ENCODE measurements at regions not wholly inside any gene's neighbourhood (a gene's known extent, or its start where the extent isn't known, plus 50 kb on each side); places are given as distances from the start of the nearest gene placed in this dataset.

DNA sequence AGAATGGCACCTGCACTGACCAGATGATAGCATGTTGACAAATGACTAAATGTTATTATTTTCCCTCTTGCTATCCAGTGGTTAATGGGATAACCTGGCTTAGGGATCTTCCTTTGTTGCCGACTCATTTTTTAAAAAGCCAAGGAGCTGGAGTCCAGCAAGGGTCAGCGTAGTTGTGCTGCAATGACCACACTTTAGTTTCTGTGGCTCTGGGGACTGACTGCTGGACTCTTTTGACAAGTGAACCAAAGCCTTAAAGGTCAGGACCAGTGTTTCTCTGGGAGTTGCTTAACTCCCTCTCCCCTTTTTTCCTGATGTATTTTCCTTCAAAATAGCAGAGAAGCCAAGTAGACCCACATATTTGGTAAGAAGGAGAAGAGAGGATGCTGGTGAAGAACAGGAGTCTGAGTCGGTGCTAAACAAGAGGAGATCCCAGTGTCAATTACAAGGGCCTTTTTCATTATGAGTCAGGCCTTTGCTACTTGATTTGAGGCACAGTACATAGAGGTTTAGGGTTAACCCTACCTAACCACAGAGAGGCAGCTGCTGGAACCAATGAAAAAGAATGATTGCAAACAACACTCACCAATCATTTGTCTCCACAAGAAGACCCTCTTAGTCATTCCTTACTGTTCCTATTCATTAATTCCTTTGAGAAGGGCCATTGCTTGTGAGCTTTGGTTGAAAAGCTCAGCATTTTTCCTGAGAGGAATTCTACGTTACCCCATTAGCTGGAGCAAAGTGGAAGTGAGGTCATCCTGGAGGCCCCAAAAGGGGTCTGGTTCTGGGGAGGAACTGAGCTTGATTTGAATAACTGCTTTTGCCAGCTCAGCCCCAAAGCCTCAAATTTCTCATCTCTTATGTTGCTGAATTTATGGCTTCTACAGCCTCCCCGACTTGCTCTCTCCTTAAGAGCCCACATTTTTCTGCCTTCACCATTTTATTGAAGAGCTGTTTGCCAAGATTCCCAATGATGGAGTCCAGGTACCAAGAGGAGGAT lies 137.6 kb upstream of the HNMT start:
- DNase-seq, result no peak

- DNase-seq, result no peak
These were observed 135.6 kb upstream of the HNMT start for GRCh38 chr2:137828624-137829023.

DNA sequence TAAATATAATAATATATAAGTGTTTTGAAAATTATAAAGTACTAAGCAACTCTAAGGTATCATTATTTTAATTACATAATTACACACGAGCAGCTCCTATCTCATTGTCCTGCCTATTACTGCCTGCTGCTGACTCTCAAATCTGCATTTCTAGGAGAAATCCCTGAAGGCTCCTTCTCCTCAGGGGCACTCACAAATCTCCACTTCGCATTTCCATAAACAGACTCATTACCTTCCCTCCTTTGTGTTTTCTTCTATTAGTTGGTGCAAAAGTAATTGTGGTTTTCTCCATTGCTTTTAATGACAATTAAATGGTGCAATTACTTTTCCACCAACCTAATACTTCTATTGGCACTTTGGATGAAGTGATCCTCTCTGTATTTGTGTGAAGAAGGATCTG lies 135.0 kb upstream of the HNMT start:
- no peak for DNase-seq

DNA sequence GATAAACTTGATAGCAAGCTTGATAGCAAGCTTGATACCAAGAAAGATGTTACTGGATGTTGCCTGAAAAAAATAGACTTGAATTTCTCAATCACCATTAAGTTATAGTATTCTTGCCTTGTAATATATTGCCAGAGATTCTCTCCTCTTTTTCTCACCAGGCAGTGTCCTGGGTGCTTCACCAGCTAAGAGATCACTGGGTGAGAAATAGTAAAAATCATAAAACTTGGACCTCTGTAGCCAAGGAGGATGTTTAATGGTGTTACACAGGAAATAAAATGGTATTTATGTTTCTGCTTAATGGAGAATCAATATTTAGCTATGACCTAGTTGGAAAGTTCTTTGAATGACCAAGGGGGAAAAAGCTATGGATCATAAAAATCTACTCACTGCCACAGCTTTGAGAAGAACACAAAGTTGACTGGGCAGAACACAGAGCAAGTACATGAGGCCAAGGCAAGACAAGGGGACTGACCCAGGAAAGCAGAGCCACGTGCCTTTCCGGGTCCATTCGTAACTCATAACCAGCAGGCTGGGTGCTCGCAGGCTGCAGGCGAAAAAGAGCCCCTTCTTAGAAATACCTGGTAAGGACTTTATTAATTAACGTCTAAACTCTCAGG lies 129.4 kb upstream of the HNMT start:
- no peak for DNase-seq

DNA sequence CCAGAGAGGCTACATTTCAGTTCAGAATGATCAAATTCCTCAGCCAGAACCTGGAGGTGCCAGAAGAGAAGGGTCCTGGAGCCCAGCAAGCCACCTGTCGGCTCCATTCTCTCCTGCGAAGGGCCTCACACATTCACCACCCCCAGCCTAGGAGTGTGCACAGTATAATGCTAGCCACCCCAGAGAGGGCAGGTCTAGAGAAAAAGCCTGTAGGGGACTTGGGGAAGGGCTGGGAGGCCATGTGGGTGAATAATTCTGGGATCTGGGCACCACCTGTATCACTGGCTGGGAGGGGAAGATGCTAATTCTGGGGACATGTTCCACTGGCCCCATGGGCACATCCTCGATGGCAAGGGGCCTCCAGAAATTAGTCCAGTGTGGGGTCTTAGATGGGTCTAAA lies 127.6 kb upstream of the HNMT start:
- no peak for DNase-seq

- no peak for DNase-seq
These were observed 126.4 kb upstream of the HNMT start for GRCh38 chr2:137837830-137838229.

GRCh38 chr2:137838255-137839092 lies 125.8 kb upstream of the HNMT start:
- DNase-seq, result no peak

DNA sequence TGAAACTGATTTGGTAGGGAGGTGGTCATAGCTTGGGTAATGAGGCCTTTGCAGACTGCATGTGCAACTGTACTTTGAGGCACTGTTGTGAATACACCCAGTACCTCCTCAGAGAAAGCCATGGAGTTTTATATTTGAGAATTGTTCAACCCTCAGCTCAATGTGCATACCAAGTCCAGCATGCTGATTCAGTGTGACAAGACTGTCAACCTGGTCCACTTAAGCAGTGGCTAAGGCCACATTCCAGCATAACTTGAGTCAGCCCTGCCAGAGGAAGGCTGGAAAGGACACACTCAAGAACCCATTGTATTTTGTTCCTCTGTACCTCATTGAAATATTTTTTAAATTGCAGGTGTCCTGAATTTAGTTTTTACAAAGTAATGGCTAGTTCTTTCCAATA lies 121.8 kb upstream of the HNMT start:
- DNase-seq, result no peak

DNA sequence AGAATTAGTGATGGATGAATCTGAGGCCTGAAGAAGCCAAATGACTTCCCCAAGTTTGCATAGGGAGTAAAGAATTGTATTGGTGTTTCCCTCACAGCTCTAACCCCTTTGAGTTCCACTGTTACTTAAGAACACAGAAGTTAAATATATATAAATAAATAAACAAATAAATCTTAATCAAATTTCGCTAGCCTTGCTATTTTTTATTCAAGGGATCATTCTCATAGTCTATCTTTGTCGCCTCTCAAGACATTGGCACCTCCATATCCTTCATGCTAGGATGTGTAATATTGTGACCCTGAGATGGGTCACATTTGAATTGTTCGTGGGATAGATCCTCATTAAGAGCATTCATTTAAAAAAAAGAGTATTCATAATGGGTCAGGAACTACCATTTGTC lies 121.3 kb upstream of the HNMT start:
- no peak for DNase-seq

DNA sequence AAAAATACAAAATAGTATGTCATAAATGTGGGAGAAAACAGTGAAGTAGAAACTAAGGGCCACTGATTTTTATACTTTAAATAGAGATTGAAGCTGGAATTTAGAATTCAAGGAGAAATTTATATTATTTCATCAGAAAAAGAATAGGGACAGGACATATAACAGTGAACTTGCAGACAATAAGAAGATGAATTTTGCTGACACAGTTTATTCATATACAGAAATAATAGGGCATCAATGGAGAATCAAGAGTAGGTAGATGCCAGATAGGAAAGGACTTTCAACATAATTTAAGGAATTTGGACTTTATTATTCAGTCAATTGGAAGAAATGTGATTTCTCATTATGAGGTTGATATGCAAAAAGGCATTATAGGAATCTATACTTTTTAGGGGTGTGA lies 118.9 kb upstream of the HNMT start:
- no peak for DNase-seq

- DNase-seq, result no peak
These were observed 117.3 kb upstream of the HNMT start for GRCh38 chr2:137846993-137847392.

DNA sequence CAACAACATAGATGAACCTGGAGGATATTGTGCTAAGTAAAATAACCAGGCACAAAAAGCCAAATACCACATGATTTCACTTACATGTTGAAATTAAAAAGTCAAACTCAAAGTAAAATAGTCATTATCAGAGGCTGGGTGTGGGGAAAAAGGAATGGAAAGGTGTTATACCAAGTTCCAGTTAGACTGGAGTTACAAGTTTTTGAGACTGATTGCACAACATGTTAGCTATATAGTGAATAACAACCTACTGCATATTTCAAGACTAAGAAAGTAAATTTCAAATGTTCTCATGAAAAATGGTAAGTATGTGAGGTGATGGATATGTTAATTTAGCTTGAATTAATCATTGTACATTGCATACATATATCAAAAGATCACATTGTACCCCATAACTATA lies 116.8 kb upstream of the HNMT start:
- no peak for DNase-seq

DNA sequence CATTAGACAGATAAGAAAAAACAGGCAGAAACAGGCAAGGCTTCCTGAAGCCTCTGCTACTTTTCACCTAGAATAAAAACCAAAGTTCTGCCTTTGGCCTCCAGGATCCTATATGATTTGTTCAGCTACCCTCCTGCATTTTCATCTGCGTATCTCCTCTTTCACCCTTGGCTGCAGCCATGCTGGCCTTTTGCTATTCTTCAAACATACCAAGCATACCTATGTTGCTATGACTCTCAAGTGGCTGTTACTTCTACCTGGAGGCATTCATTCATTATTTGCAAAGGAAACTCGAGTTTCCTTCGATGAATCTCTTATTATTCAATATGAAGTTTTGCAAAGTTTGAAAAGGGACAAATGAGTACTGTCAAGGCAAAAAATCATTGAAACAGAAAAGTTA lies 106.4 kb upstream of the HNMT start:
- no peak for DNase-seq

DNA sequence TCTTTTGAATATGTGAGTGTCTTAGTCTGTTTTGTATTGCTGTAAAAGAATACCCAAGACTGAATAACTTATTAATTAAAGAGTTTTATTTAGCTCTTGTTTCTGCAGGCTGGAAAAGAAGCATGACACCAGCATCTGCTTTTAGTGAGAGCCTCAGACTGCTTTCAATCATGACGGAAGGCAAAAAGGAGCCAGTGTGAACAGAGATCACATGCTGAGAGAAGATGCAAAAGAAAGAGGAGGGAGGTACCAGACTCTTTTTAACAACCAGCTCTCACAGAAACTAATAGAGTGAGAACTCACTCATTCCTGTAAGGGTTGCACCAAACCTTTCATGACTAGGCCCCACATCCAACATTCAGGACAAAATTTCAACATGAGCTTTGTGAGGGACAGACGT lies 101.6 kb upstream of the HNMT start:
- DNase-seq, result no peak

GRCh38 chr2:137865954-137866540 lies 98.2 kb upstream of the HNMT start:
- DNase-seq, result peak; percentile 63

DNA sequence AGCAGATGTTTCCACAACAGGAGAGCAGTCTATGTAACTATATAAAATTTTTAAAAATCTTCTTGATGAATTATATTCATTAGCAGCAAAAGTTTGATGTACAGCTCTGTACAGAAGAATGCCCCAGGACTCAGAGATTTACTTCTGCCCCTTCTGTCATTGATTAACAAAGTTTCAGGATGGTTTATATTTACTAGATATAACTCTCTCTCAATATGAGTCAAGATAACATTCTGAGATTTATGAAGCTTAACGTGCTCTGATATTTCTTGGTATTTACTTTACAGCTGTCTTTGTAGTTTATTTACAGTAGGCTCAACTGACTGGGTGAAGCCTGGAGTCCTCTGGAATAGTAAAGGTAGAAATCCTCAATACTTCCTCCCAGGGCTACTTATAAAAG lies 93.6 kb upstream of the HNMT start:
- no peak for DNase-seq

- no peak for DNase-seq
These were observed 91.7 kb upstream of the HNMT start for GRCh38 chr2:137872577-137872976.

GRCh38 chr2:137873536-137874244 lies 90.6 kb upstream of the HNMT start:
- DNase-seq, result no peak

DNA sequence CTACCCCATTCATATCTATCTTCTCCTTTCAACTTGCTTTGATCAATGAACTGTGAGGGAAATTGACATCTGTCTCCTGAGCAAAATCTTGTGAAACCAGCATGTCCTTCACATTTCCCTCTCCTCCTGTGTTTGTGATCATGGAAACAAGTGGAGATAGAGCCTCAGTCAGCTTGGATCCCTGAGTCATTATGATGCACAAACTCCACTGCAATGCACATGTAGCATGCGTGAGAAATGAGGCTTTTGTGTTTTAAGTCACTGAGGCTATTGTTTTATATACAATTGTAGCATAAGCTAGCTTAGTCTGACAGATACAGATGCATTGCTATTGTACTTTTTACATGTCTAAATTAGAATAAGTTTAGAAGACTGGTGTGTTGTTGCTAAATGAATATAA lies 85.2 kb upstream of the HNMT start:
- no peak for DNase-seq

DNA sequence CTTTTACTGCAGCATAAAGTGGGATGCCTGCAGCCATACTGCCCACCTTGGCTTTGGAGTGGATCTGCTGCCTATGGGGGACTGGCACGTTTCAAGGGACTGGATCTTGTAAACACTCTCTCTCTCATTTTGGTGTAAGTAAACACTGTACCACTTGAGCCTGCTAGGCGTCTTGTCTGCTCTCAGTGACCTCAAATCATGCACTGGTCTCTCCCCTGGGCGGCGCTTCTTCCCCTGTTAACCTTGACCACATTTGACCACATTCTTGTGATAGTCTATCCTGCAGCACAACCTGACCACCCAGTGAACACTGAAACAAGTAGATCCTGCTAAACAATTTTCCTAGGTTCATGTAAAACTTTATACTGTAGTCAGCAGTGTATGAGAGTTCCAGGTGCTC lies 82.6 kb upstream of the HNMT start:
- DNase-seq, result no peak

GRCh38 chr2:137886083-137886831 lies 78.0 kb upstream of the HNMT start:
- no peak for DNase-seq

DNA sequence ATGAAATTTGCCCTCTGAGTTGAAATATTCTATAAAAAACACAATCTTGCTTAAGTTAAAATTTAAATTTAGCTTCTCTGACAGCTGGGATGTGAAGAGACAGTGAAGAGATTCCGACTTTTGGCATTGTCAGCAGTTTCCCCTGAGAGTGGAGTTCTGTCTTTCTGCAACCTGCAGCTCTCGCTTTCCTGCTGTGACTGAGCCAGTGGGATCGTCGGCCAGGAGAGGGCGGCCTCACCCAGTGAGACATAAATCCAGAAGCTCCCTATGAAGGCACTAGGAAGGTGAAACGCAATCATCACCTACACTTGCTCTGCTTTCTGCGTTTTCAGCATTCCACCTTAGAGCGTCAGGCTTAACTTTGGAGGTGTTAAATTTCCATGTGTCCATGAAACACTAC lies 75.4 kb upstream of the HNMT start:
- peak; percentile 12 for DNase-seq
